GM19239 (cell line): ENCODE measurements at regions not wholly inside any gene's neighbourhood (a gene's known extent, or its start where the extent isn't known, plus 50 kb on each side); places are given as distances from the start of the nearest gene placed in this dataset.

ENCODE experiments used
- DNase-seq: peaks from one replicate; pipeline ENCODE4 v3.0.0; 2011; ENCODE audit warnings: low spot score; ENCODE audit not compliant: insufficient read length
- FAIRE-seq: peaks from 2 replicates; lab custom pipeline; 2011; peaks lifted over from hg19 to GRCh38; lab: Jason Lieb, UNC

DNA sequence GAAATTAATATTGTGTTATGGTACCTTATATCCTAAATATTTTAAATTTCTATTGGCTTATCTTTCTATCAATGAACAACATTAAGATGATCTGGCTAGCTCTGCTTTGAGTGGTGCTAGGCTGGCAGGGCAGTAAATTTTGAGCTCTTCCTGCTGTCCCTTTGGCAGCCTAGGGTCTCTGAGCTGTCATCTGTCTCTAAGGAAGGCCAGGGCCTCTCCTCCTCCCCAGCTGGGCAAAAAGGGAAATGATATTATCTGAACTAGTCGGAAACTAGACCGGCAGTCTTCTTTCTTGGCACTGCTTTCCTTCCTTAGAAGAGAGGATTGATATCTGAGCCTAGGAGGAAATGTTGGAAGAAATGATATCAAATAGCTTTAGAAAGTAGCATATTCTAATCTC lies 176.7 kb upstream of the BTBD3 start:
- no peak for DNase-seq
- FAIRE-seq, result no peak

DNA sequence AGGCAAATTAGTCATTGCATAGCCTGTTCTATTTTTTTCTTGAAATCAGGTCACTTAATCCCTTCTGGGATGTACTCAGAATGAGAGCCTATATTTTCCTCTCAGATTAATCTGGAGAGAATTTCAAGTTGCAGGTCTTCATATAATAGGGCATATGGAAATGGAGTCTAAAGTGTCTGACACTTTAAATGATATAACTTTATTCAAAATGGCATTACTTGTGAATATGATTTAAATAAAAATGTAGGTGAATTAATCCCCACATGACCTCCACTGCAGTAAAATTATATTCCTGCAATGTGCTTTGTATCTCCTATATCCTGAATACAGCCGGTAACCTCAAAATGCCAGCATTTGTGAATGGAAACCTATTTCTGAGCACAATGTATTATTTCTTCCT lies 172.5 kb upstream of the BTBD3 start:
- DNase-seq (no peak), FAIRE-seq (no peak)

DNA sequence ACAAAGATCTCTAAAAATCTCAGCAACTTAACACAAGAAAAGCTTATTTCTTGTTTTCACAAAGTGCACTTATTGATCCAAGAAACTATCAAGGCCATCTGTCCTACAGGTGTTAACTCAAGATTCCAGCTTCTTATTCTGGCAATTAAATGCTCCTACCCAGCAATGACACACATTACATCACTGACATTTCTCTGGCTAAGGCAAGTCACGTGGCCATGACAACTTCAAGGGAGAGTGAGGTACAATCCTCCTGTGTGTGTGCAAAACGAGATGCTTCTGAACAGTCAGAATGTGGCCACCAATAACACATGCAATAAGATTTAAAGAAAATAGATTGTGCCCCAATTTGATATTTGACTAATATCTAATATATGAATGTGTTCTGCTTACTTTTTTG lies 169.3 kb upstream of the BTBD3 start:
- FAIRE-seq (no peak), DNase-seq (no peak)

DNA sequence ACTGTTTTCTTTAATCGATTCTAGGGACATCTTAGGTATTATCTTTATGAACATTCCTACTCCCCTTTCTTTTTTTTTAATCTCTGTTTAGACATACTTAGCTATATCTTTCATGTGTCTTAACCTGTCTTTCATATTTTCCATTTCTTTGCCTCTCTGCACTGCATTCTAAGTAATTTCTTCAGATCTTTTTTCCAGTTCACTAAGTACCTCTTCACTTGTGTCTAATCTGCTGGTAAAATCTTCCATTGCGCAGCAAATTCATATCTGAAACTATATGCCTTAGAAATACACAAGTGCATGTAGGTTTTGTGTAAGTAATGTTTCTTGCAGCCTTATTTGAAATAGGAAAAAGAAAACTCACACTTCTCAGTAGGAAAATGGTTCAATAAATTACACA lies 165.4 kb upstream of the BTBD3 start:
- FAIRE-seq (no peak), DNase-seq (no peak)

DNA sequence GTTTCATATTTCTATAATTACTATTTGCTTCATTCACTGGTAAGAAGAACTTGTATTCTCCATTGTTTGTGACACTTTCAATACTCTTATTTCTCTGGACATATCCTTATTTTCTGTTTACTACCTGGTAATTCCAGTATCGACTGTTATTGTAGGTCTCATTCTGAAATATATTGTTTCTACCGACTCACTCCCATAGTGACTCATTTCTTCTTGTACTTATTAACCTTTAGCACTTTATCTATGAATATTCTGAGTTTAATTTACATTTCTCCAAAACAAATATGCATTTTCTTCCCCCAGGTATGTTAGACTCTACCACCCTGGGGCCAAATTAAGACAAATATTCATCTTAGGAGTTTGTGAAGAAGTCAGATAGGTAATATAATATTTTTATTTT lies 164.5 kb upstream of the BTBD3 start:
- FAIRE-seq (no peak), DNase-seq (no peak)

DNA sequence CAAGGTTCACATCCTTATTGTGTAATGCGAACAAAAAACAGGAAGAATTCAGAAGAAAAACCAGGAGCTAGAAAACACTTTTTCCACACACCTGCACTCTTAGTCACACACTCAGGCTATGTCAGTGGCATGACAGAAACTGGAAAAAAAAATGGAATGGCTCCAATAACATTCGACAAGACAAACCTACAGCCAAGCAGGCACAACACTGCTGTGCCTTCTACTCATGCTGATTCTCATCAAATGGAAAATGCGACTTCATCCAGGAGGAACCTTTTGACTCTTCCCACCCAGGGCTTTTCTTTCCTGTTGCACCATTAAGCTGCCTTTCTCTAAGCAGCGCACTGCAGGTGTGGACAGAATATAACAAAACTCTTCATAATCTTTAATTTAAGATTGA lies 163.2 kb upstream of the BTBD3 start:
- DNase-seq (no peak), FAIRE-seq (no peak)

DNA sequence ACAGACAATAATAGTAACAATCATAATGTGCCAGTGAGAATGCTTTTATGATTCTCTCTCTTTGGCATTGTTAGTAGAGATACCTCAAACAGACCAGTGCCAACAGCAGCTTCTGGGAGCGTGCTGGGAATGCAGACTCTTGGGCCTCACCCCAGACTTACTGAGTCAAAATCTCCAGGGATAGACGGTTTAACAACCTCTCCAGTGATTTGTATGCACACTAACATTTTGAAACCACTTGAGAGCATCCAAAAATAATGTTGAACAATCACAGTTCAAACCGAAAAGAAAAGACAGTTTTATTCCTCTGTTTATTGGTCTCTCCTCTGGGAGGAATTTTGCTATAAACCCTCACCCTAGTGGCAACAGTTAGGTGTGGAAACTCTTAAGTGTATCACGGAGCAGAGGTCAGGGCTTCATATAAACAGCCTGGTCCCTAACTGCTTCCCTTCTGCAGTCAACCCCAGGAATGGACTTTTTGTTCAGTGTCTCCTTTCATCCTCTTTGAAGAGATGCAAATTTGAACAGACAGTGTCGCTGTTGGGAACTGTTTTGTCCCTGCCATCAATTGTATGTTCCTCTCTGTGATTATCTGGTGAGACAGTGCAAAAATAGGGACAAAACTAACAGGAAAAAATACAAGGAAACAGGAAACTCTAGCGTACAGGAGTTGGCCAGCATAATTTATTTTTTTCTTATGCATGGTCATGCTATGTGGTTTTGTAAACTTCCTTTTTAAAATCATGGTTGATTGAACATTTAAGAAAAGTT lies 162.4 kb upstream of the BTBD3 start:
- DNase-seq (no peak), FAIRE-seq (no peak)

DNA sequence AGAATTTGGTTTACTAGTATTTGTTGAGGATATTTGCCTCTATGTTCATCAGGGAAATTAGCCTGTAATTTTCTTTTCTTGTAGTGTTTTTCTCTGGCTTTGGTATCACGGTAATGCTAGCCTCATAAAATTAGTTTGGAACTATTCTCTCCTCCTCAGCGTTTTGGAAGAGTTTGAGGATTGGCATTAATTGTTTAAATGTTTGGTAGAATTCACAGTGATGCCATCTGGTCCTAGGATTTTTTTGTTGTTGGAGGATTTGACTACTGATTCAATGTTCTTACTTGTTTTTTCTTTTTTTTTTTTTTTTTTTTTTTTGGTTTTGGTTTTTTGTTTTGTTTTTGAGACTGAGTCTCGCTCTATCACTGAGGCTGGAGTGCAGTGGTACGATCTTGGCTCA lies 156.2 kb upstream of the BTBD3 start:
- DNase-seq, result no peak
- FAIRE-seq, result no peak

DNA sequence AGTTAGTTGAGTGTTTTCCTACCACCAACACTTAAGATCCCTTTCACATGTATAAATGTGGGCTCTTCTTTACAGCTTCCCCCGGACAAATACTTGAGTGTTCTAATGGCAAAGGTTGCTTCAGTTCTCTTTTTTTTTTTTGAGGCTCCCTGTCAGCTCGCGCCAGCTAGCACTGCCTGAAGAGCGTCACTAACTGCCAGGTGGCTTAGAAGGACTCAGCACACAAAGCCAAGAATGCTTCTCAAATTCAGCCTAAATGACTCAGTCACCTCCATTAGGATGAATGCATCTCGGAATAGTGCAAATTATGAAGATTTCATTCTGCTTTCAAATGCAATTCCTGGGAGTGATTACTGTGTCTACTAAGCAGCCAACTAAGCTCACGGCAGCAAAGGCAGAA lies 150.7 kb upstream of the BTBD3 start:
- DNase-seq (no peak), FAIRE-seq (no peak)

DNA sequence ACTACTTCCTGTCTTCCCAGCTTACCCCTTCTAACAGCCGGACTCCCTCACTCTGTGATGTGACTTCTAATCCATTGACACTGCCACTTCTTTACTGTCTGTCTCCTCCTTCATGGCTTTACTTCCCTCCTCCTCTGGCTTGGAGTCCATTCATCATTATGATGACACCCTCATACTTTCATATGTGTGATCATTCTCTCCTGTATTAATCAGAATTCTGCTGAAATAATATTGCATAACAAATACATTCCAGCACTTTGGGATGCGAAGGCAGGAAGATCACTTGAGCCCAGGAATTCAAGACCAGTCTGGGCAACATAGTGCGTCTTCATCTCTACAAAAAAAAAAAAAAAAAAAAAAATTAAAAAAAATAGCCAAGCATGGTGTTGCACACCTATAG lies 147.9 kb upstream of the BTBD3 start:
- FAIRE-seq (no peak), DNase-seq (no peak)

DNA sequence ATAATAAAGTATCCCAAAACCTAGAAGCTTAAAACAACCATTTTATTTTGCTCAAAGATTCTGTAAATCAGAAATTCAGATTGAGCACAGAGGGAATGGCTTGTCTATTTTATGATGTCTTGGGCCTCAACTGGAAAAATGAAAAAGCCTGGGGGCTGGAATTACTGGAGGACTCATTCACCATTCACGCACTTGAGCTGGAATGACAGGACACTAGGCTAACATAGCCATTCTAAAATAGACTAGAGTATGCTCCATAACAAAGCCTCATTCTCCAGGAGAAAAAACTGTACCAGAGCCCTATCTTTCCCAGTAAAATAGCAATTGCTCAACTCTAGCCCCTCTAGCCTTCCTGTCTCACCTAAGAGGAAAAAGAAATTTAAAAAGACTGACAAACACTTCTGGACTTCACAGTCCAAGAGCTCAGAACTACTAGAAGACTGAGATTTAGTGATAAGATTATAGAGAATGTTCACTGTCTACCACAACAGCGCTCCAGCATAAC lies 145.4 kb upstream of the BTBD3 start:
- FAIRE-seq (no peak), DNase-seq (no peak)

DNA sequence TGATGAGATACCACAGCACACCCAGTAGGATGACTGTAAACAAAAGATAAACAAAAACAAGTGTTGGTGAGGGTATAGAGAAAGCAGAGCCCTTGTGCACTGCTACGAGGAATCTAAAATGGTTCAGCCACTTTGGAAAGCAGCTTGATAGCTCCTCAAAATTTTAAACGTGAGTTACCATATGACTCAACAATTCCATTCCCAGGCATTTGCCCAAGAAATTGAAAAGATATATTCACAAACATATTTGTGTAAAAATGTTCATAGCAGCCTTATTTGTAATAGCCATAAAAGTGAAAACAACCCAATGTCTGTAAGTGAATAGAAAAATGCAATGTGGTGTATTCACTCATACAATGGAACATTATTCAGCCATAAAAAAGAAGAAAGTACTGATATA lies 141.0 kb upstream of the BTBD3 start:
- DNase-seq (no peak), FAIRE-seq (no peak)

DNA sequence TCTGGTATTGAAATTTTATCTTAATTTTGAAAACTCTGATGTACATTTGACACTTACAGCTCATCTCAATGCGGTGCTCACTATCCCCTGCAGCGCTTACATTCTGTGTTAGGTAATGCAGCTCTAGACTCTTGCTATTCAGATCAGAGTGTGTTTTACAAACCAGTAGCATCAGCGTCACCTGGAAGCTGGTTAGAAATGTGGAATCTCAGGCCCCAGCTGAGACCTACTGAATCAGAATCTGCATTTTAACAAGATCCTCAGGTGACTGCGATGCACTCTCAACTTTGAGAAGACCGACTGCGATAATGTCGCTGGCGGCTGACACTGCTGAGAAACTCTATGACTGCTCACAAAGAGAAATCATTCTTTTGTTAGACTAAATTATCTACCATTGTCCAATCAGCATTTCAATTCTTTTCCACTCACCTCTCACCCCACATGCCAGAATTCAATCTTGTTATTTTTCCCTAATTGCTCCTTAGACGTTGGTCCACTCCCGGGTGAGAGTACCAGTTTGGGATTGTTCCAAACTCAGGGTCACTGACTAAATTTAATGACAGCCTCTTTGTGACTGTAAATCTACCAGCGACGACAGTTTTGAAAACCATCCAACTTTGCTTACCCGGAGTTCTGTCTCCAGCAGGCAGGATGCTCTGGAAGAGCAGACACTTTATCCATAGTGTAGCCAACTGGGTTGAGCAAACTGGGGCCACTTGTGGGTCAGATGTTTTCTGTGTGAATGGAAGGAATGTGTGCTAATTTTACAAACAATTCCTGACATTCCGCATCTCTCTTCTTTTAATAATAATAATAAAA lies 140.1 kb upstream of the BTBD3 start:
- FAIRE-seq, result no peak
- no peak for DNase-seq

DNA sequence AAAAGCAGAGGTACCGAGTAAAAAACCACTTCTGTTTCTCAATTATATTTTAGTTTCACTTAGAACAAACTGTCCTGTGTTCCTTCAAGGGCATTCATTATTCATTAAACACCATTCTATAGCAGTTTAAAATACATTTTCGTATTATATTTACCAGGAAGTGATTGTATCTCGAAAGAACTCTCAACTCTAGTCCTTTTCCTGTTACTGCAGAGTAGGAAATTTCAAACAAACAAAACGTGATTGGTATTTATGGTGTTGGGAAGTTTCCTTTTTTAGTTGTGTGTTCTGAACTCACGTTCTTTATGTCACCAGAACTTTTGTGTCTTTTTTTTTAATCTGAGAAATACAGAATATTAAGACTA lies 139.5 kb upstream of the BTBD3 start:
- DNase-seq, result no peak
- no peak for FAIRE-seq

DNA sequence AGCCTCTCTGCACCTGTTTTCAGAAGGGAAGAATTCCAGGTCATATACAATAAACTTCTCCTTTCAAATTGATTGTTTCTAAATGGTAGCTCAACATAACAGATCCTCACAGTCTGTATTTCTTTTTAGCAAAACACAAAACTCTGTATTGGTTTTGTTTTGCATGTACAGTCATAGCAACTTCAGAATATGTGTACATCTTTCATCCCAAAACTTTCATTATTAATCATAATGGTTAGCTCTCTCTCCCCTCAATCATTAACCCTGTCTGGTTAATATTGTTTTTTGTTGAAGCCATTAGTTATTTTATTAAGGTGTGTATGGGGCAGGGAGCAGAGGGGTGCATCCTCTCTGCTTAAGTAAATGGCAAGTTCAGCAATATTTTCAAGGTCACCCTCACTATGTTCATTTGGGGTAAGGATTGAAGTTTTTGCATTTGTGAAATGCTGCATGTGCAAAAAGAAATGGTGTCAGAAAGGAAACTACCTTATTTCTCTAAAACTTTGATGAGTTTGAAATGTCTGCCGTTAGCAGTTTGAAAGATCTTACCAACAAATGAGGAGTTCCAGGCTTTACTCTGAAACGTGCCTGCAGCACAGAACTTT lies 136.8 kb upstream of the BTBD3 start:
- DNase-seq (no peak), FAIRE-seq (no peak)

DNA sequence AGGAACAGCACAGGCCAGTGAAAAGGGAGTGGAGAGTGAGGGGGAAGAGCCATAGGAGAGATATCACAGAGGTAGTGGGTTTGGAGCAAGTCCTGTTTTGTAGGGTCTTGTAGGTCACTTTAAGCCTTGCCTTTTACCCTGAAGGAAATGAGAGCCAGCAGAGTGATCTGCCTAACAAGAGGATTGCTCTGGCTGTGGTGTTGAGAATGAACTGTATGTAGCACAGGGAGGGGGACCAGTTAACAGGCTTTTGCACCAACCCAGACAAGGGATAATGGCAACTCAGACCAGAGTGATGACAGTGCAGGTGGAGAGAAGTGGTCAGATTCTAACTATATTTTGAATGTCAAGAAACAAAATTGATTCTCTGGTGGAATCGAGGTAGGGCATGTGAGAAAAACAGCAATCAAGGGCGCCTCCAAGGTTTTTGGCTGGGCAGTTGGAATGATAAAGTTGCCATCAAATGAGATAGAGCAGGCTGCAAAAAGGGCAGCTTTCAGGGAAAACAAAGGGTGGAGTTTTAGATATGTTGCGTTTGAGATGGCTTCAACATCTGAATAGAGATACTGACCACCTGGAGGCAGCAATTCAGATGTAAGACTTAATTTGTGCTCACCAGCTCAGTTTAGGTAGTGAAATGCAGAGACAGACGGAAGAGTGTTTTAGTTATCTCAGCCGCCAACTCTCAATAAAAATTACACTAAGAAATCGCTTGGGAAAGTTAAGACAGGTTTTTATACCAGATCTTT lies 134.4 kb upstream of the BTBD3 start:
- FAIRE-seq, result no peak
- no peak for DNase-seq

DNA sequence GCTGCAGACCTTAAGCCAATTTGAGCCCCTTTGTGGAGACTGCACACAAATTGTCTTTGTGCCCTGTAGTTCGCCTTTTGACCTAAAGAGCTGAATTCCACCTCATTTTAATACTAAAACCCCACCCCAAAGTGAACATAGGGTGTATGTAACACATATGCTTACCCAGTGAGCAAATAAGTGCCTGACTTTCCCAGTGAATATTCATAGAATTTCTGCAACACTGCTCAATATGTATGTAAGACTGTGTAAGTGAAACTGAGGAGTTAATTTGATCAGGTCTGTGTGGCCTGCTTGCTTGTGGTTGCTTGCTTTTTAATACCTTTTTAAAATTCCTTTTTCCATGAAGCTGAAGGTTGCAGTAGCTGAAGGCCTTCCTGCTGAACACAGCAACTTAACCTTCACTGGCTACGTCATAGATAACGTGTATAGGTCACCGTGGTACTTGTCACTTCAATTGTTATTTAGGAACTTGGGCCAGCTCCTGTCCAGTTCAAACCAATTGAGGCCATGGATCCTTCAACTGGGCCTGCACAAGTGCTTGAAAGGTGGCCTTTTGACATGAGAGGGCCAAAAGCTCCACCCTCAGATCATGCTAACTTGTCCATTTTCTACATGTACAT lies 131.7 kb upstream of the BTBD3 start:
- FAIRE-seq (no peak), DNase-seq (no peak)

DNA sequence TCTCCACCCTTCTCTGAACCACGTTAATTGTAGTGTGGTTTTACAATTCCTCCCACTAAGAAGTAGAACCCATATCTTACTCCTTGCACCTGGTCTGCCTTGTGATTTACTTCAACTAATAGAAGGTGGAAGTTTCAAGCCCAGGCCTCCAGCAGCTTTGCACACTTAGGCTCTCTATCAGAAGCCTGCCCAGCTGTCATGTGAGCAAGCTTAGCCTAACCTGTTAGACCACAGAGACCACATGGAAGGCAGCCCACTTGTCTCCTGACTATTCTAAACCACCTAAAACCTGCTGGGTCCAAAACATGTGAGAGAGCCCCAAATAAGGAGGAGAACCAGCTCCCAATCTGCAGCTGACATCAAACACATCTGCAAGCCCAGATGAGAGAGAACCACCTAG lies 127.6 kb upstream of the BTBD3 start:
- no peak for FAIRE-seq
- DNase-seq, result no peak

DNA sequence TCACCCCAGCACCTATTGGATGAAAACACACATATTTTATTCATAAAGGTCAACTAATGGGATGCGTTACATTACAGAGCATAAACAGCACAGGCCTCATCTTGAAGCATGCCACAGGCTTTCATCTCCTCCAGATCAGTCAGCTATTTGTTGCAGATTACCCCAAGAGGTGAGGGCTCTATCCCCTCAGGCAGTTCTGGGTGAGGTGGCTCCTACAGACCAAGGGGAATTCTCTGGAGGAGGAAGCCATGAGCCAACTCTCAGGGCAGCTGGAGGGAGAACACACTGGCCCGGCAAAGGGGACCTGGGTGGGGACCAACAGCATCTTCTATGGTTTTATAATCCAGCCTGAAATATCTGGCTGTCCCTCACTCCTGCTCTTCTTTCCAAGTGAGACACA lies 126.4 kb upstream of the BTBD3 start:
- DNase-seq (no peak), FAIRE-seq (no peak)
